ENCODE measurements at regions not wholly inside any gene's neighbourhood (a gene's known extent, or its start where the extent isn't known, plus 50 kb on each side); places are given as distances from the start of the nearest gene placed in this dataset.

GRCh38 chr13:31053091-31053490, 108.6 kb downstream of the HSPH1 start:
- TF ChIP-seq CTCF (IDR thresholded peaks at IDR 0.05): no peak
- no peak for TF ChIP-seq RFX5 (IDR thresholded peaks at IDR 0.05; ENCODE audit: low read length)
- no peak for TF ChIP-seq SIN3A (IDR thresholded peaks at IDR 0.05; ENCODE audit: borderline replicate concordance, low read depth, low read length)
- TF ChIP-seq YY1 (IDR thresholded peaks at IDR 0.05; ENCODE audit: low read depth): no peak
- TF ChIP-seq PBX3 (IDR thresholded peaks at IDR 0.05): no peak
- TF ChIP-seq USF2 (IDR thresholded peaks at IDR 0.05; ENCODE audit: borderline replicate concordance, low read depth, low read length): no peak
- TF ChIP-seq POLR2AphosphoS5 (IDR thresholded peaks at IDR 0.05; ENCODE audit: low read depth, low read length): no peak
- TF ChIP-seq REST (IDR thresholded peaks at IDR 0.05; ENCODE audit: low read depth, low read length): no peak
- no peak for TF ChIP-seq EP300 (IDR thresholded peaks at IDR 0.05; ENCODE audit: borderline replicate concordance in 1 of 2, low read depth in 1 of 2, low read length in 1 of 2)
- no peak for TF ChIP-seq NFIC (IDR thresholded peaks at IDR 0.05; ENCODE audit: borderline replicate concordance)
